ENCODE measurements at regions not wholly inside any gene's neighbourhood (a gene's known extent, or its start where the extent isn't known, plus 50 kb on each side); places are given as distances from the start of the nearest gene placed in this dataset.

DNA sequence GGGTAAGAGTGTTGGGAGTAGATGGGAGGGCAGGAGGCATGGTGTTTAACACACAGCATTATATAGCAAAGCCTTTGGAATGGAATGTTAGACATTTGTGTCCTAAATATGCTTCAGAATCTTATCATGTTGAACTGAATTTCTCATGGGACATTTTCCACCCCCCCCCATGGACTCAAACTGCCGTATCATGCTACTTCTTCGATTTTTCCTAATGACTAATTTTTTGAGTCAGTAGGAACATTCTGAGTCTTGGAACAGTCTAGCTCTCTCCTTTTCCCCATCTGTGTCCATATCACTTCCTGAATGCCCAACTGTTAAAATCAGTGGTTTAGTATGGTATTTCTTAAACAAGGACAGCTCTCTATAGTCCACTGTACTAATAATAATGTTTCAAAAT is 380.6 kb downstream of the TLE4 start:
- TF ChIP-seq CTCF (IDR thresholded peaks at IDR 0.05) (no peak), POLR2A (IDR thresholded peaks at IDR 0.05) (no peak)

Data from upper lobe of left lung (tissue), 4 donors.